WERI-Rb-1 (cell line): ENCODE measurements at regions not wholly inside any gene's neighbourhood (a gene's known extent, or its start where the extent isn't known, plus 50 kb on each side); places are given as distances from the start of the nearest gene placed in this dataset.
"Not testable (repeated sequence)": the region's sequence is repeated elsewhere in the genome, so short reads cannot be mapped to it uniquely, and the experiment has no call there.

ENCODE experiments used
- DNase-seq: peaks from one replicate; pipeline ENCODE4 v3.0.0-alpha.2; 2020
- H3K27ac ChIP-seq: fragments of 250-450 bp; sonication (Bioruptor Pico); 2 replicates; pipeline ENCODE4 v1.5.1; 2020; ENCODE audit warnings: mild to moderate bottlenecking, moderate library complexity
- H3K27me3 ChIP-seq: fragments of 250-450 bp; sonication (Bioruptor Pico); 2 replicates; pipeline ENCODE4 v1.5.1; 2021; ENCODE audit warnings: mild to moderate bottlenecking, low read depth, moderate library complexity; ENCODE audit not compliant: insufficient read depth, severe bottlenecking
- H3K36me3 ChIP-seq: fragments of 250-450 bp; sonication (Bioruptor Pico); 2 replicates; pipeline ENCODE4 v1.5.1; 2020; ENCODE audit warnings: mild to moderate bottlenecking, moderate library complexity
- H3K4me3 ChIP-seq: 2 replicates; pipeline ENCODE4 v1.5.1; 2011; ENCODE audit warnings: low read depth, mild to moderate bottlenecking, control low read depth, low read length
- H3K9me3 ChIP-seq: fragments of 250-450 bp; sonication (Bioruptor Pico); 2 replicates; pipeline ENCODE4 v1.5.1; 2021; ENCODE audit warnings: mild to moderate bottlenecking, moderate library complexity; ENCODE audit not compliant: severe bottlenecking
- TF ChIP-seq, protein P1 (sequence below): IDR thresholded peaks from 2 replicates; pipeline ENCODE4 v1.5.1; 2011; ENCODE audit warnings: low read depth, mild to moderate bottlenecking, control low read depth, inconsistent platforms, low read length

DNA sequence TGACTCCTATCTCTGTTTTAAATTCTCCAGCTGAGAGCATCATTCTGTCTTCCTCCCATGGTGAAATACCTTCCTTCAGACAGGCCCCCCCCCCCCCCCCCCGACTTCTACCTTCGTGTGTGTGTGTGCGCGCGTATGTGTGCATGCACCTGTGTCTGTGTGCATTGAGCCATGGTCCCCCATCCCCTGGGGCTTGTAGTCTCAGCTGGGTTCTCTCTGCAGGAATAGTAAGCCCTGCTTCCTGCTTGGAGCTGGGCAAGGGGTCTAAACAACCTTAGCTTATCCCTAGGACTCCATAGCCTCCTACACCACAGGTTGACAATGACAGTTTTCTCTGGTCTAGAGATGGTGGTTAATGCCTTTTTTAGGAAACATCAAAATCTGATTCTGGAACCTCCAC lies 427.5 kb upstream of the KLHL29 start:
- Histone ChIP-seq H3K27ac (no peak overlapping the region), H3K27me3 (no peaks in the 10 kb centered on the region), H3K36me3 (no peaks in the 10 kb centered on the region), H3K4me3 (no peak overlapping the region), H3K9me3 (no peaks in the 10 kb centered on the region)
- TF ChIP-seq, protein P1, sequence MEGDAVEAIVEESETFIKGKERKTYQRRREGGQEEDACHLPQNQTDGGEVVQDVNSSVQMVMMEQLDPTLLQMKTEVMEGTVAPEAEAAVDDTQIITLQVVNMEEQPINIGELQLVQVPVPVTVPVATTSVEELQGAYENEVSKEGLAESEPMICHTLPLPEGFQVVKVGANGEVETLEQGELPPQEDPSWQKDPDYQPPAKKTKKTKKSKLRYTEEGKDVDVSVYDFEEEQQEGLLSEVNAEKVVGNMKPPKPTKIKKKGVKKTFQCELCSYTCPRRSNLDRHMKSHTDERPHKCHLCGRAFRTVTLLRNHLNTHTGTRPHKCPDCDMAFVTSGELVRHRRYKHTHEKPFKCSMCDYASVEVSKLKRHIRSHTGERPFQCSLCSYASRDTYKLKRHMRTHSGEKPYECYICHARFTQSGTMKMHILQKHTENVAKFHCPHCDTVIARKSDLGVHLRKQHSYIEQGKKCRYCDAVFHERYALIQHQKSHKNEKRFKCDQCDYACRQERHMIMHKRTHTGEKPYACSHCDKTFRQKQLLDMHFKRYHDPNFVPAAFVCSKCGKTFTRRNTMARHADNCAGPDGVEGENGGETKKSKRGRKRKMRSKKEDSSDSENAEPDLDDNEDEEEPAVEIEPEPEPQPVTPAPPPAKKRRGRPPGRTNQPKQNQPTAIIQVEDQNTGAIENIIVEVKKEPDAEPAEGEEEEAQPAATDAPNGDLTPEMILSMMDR, result no peak
- DNase-seq, result no peak

DNA sequence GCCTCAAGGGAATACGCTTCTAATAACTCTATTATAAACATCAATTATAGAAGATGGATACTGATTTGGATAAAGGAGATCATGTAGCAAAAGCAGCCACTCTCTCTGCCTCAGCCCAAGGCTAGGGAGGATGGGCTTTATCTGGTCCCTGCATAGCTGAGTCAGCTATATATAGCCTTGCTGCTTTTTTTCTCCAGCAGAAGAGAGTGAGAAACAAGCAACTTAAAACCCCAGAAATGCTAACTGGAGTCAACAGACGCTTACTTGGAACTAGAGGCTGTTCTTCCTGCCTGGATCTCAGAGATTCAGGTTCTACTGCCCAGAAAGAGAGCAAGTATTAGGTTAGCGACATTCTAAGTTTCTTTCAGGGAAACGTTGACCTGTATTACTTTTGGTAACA lies 426.7 kb upstream of the KLHL29 start:
- TF ChIP-seq, protein P1, result no peak
- H3K4me3 ChIP-seq, result no peak overlapping the region
- H3K27me3 ChIP-seq, result no peaks in the 10 kb centered on the region
- no peak overlapping the region for H3K27ac ChIP-seq
- H3K36me3 ChIP-seq, result no peaks in the 10 kb centered on the region
- H3K9me3 ChIP-seq, result no peaks in the 10 kb centered on the region
- no peak for DNase-seq

DNA sequence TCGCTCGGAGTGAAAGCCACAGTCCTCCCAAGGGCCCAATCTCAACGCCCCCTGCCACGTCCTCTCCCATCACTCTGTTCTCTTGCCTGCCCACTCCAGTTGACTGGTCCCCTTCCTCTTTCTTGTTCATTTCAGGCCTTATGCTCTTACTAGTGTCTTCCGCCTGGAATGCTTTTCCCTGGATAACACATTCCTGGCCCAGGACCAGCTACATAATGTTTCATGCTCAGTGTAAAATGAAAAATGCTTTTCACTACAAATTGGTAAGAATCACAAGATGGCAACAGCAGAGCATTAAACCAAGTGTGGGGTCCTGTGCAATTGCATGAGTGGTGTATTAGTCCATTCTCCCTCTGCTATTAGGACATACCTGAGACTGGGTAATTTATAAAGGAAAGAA lies 417.2 kb upstream of the KLHL29 start:
- no peak overlapping the region for H3K4me3 ChIP-seq
- no peaks in the 10 kb centered on the region for H3K9me3 ChIP-seq
- TF ChIP-seq, protein P1, result no peak
- H3K27me3 ChIP-seq, result no peaks in the 10 kb centered on the region
- H3K27ac ChIP-seq, result no peak overlapping the region
- DNase-seq, result no peak
- no peaks in the 10 kb centered on the region for H3K36me3 ChIP-seq

- H3K27me3 ChIP-seq, result no peaks in the 10 kb centered on the region
- DNase-seq, result no peak
- H3K27ac ChIP-seq, result no peak overlapping the region
- no peak overlapping the region for H3K4me3 ChIP-seq
- H3K36me3 ChIP-seq, result no peaks in the 10 kb centered on the region
- TF ChIP-seq, protein P1, result no peak
- no peaks in the 10 kb centered on the region for H3K9me3 ChIP-seq
Measured at GRCh38 chr2:22970284-22970975, 414.5 kb upstream of the KLHL29 start.

GRCh38 chr2:22970991-22971390 lies 414.0 kb upstream of the KLHL29 start:
- TF ChIP-seq, protein P1, result no peak
- Histone ChIP-seq H3K27me3 (no peaks in the 10 kb centered on the region), H3K36me3 (no peaks in the 10 kb centered on the region), H3K27ac (no peak overlapping the region), H3K4me3 (no peak overlapping the region), H3K9me3 (no peaks in the 10 kb centered on the region)
- DNase-seq, result no peak

GRCh38 chr2:22981785-22982184 lies 403.2 kb upstream of the KLHL29 start:
- Histone ChIP-seq H3K9me3 (peaks cover 4% of the 10 kb centered on the region), H3K27ac (no peak overlapping the region), H3K27me3 (no peaks in the 10 kb centered on the region), H3K4me3 (no peak overlapping the region), H3K36me3 (no peaks in the 10 kb centered on the region)
- TF ChIP-seq, protein P1, result no peak
- DNase-seq, result no peak

GRCh38 chr2:22984152-22984551 lies 400.8 kb upstream of the KLHL29 start:
- H3K27ac ChIP-seq, H3K9me3 ChIP-seq, H3K36me3 ChIP-seq, H3K27me3 ChIP-seq, H3K4me3 ChIP-seq, DNase-seq: not testable (repeated sequence)
